ENCODE measurements at regions not wholly inside any gene's neighbourhood (a gene's known extent, or its start where the extent isn't known, plus 50 kb on each side); places are given as distances from the start of the nearest gene placed in this dataset.

- TF ChIP-seq EZH2 (IDR thresholded peaks at IDR 0.05; ENCODE audit: low read length, missing control alignments) (no peak), CTCF (conservative IDR thresholded peaks at IDR 0.05 in 1 of 2, IDR thresholded peaks at IDR 0.05 in 1 of 2; ENCODE audit: low read depth in 1 of 2, low read length in 2 of 2) (no peak)
Observed at GRCh38 chr5:27832886-27833285, 794.5 kb upstream of the CDH9 start.

Measured in fibroblast of lung (primary cell).